PC-3 (cell line): ENCODE measurements at regions not wholly inside any gene's neighbourhood (a gene's known extent, or its start where the extent isn't known, plus 50 kb on each side); places are given as distances from the start of the nearest gene placed in this dataset.

Experiments
- ATAC-seq: fragments of 200-7000 bp; cut with Tn5 transposase; 2 replicates; pipeline ENCODE4 v1.9.1; 2020; ENCODE audit warnings: mild to moderate bottlenecking, moderate library complexity
- BruUV-seq: library from RNA; stranded (reverse); fragments of 400-500 nt; replicated peaks from 2 replicates; lab custom pipeline; 2021; lab: Mats Ljungman, UMichigan
- CTCF ChIA-PET: fragments of 300-600 bp; sonication (Branson Sonifier 250); formaldehyde crosslinking; loops from one replicate; lab custom pipeline; 2022; ENCODE audit warnings: antibody characterized with exemption; lab: Charles Lee
- POLR2A ChIA-PET: fragments of 300-600 bp; sonication (Branson Sonifier 250); formaldehyde crosslinking; loops from one replicate; lab custom pipeline; 2022; ENCODE audit warnings: antibody characterized with exemption; ENCODE audit not compliant: unreplicated experiment; lab: Charles Lee
- DNase-seq: peaks from one replicate; pipeline ENCODE4 v3.0.0-alpha.2; 2015
- H2AFZ ChIP-seq: fragments of 300-600 bp; sonication (generic); 2 replicates; pipeline ENCODE4 v1.6.0; 2016; ENCODE audit warnings: antibody characterized with exemption, low read length
- H3F3A ChIP-seq: fragments of 300-600 bp; sonication (generic); one replicate; pipeline ENCODE4 v1.6.0; 2017; ENCODE audit warnings: antibody characterized with exemption, low read length, control low read depth, mild to moderate bottlenecking; ENCODE audit not compliant: unreplicated experiment
- H3K27ac ChIP-seq: fragments of 300-600 bp; sonication (generic); 2 replicates; pipeline ENCODE4 v1.5.1; 2016; ENCODE audit warnings: mild to moderate bottlenecking, low read length
- H3K27me3 ChIP-seq: fragments of 300-600 bp; sonication (generic); 2 replicates; pipeline ENCODE4 v1.6.1; 2016; ENCODE audit warnings: low read length, mixed read lengths
- H3K36me3 ChIP-seq: fragments of 300-600 bp; sonication (generic); 2 replicates; pipeline ENCODE4 v1.6.1; 2016; ENCODE audit warnings: low read depth, mixed run types, low read length, mixed read lengths
- H3K4me1 ChIP-seq: fragments of 300-600 bp; sonication (generic); 2 replicates; pipeline ENCODE4 v1.5.1; 2016; ENCODE audit warnings: low read length; ENCODE audit not compliant: insufficient read depth
- H3K4me2 ChIP-seq: fragments of 300-600 bp; sonication (generic); 2 replicates; pipeline ENCODE4 v1.6.0; 2016; ENCODE audit warnings: low read length
- H3K4me3 ChIP-seq: fragments of 300-600 bp; sonication (generic); 2 replicates; pipeline ENCODE4 v1.5.1; 2016; ENCODE audit warnings: mild to moderate bottlenecking, low read length, mixed read lengths
- H3K79me2 ChIP-seq: fragments of 300-600 bp; sonication (generic); 2 replicates; pipeline ENCODE4 v1.6.1; 2017; ENCODE audit warnings: low read length, mixed read lengths
- H3K9ac ChIP-seq: fragments of 300-600 bp; sonication (generic); 2 replicates; pipeline ENCODE4 v1.6.0; 2016; ENCODE audit warnings: mild to moderate bottlenecking, low read length
- H3K9me2 ChIP-seq: fragments of 300-600 bp; sonication (generic); replicated peaks from 2 replicates; pipeline ENCODE4 v1.6.1; 2016; ENCODE audit warnings: mixed run types, low read length, mixed read lengths
- H3K9me3 ChIP-seq: fragments of 300-600 bp; sonication (generic); 2 replicates; pipeline ENCODE4 v1.6.1; 2016; ENCODE audit warnings: low read length, mixed read lengths
- H4K20me1 ChIP-seq: fragments of 300-600 bp; sonication (generic); 2 replicates; pipeline ENCODE4 v1.6.1; 2016; ENCODE audit warnings: low read length, mixed read lengths
- EZH2 ChIP-seq: fragments of 300-600 bp; sonication (generic); IDR thresholded peaks from one replicate; pipeline ENCODE4 v1.6.1; 2017; ENCODE audit warnings: antibody characterized with exemption, mild to moderate bottlenecking, low read length; ENCODE audit not compliant: unreplicated experiment
- EZH2phosphoT487 ChIP-seq: fragments of 300-600 bp; sonication (generic); IDR thresholded peaks from 2 replicates; pipeline ENCODE4 v1.6.1; 2018; ENCODE audit warnings: mild to moderate bottlenecking, antibody characterized with exemption, low read length, borderline replicate concordance
- intact Hi-C: fragments of 100-400 bp; cut with micrococcal nuclease; formaldehyde crosslinking; loops from 2 replicates; pipeline ENCODE4 v1.9.0; 2023
- TF ChIP-seq, protein P1 (sequence below): fragments of 300-600 bp; sonication (generic); conservative IDR thresholded peaks from 2 replicates; pipeline ENCODE4 v1.5.1; 2017; ENCODE audit warnings: antibody characterized with exemption, low read depth, mild to moderate bottlenecking, low read length

DNA sequence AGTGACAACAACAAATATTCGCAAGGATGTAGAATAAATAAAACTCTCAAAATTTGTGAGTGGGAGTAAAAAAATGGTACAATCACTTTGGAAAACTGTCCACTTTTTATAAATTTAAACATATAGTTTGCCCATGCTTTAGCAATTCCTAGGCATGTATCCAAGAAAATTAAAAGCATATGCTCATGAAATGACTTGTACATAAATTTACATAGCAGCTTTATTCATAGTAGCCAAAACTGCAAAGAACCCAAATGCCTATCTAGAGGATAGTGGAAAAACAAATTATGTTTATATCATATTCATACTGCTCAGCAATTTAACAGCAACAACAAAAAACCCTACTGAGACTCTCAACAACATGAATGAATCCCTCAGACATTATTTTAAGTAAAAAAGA is 363.6 kb upstream of the CCDC54 start:
- ChIA-PET CTCF (no interaction called here), POLR2A (no interaction called here)
- Histone ChIP-seq H3K9me3 (no peaks in the 10 kb centered on the region; the same call in 1 of the 2 replicates), H3K27me3 (no peaks in the 10 kb centered on the region), H3K4me2 (no peak overlapping the region), H3K4me1 (no peaks in the 10 kb centered on the region), H3K36me3 (no peaks in the 10 kb centered on the region), H3K9ac (no peak overlapping the region), H3K4me3 (no peak overlapping the region), H3K9me2 (no peaks in the 10 kb centered on the region), H3F3A (no peaks in the 10 kb centered on the region), H3K79me2 (no peaks in the 10 kb centered on the region), H4K20me1 (no peaks in the 10 kb centered on the region), H3K27ac (no peak overlapping the region), H2AFZ (no peak overlapping the region)
- BruUV-seq, result no TSS peak
- DNase-seq (no peak), ATAC-seq (no peak)
- TF ChIP-seq, protein P1, sequence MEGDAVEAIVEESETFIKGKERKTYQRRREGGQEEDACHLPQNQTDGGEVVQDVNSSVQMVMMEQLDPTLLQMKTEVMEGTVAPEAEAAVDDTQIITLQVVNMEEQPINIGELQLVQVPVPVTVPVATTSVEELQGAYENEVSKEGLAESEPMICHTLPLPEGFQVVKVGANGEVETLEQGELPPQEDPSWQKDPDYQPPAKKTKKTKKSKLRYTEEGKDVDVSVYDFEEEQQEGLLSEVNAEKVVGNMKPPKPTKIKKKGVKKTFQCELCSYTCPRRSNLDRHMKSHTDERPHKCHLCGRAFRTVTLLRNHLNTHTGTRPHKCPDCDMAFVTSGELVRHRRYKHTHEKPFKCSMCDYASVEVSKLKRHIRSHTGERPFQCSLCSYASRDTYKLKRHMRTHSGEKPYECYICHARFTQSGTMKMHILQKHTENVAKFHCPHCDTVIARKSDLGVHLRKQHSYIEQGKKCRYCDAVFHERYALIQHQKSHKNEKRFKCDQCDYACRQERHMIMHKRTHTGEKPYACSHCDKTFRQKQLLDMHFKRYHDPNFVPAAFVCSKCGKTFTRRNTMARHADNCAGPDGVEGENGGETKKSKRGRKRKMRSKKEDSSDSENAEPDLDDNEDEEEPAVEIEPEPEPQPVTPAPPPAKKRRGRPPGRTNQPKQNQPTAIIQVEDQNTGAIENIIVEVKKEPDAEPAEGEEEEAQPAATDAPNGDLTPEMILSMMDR, result no peak
- TF ChIP-seq EZH2phosphoT487 (no peak), EZH2 (no peak)
- intact Hi-C loops, result no loop called here

DNA sequence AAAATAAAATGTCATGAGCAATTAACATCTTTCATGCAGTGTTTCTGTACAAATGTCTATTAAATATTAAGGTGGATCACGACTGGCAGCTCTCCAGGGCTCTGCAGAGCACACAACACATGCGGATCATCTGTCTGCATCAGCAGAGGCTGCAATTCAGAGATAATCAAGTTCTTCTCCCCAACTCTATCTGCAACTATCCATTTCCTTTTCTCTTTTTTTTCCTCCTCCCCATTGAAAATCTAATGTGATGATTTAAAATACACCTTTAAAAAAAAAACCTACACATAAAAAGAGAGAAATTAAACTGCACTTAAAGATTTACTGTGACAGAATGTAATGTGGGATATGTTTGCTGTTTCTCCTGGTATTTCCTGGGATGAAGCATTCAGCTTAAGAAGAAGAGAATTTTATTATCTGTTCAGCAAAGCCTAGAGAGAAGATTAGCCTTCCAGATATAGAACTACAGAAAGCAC is 352.6 kb upstream of the CCDC54 start:
- Histone ChIP-seq H3K4me2 (no peak overlapping the region), H3F3A (no peaks in the 10 kb centered on the region), H4K20me1 (no peaks in the 10 kb centered on the region), H3K79me2 (no peaks in the 10 kb centered on the region), H3K27me3 (no peaks in the 10 kb centered on the region), H3K4me1 (no peaks in the 10 kb centered on the region), H3K4me3 (no peak overlapping the region), H3K9ac (no peak overlapping the region), H3K9me2 (no peaks in the 10 kb centered on the region), H3K36me3 (no peaks in the 10 kb centered on the region), H3K9me3 (no peaks in the 10 kb centered on the region), H2AFZ (no peak overlapping the region), H3K27ac (no peak overlapping the region)
- DNase-seq (no peak), ATAC-seq (no peak)
- POLR2A ChIA-PET, result no interaction called here
- CTCF ChIA-PET, result no interaction called here
- intact Hi-C loops, result no loop called here
- TF ChIP-seq, protein P1, result no peak
- no peak for TF ChIP-seq EZH2phosphoT487
- TF ChIP-seq EZH2, result no peak
- BruUV-seq, result no TSS peak

DNA sequence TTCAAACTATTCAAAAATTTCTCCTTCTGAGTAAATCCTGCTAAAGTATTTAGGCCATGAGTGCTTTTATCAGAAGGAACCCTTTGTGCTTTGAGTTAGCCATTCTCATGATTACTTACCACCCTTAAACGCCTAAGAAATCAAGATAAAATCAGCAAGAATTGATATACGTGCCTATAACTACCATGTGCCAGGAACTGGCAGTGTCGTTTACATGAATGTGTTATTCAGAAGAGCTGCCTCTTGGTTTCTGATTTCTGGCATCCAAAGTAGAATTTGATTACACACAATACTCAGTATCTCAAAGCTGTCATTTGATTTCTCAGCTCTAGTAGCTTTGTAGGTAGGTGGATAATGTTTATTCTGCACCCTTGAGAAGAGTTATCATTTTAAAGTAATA is 351.3 kb upstream of the CCDC54 start:
- no peaks in the 10 kb centered on the region for H3K9me2 ChIP-seq
- POLR2A ChIA-PET, result no interaction called here
- no TSS peak for BruUV-seq
- H3K36me3 ChIP-seq, result no peaks in the 10 kb centered on the region
- TF ChIP-seq, protein P1, result no peak
- TF ChIP-seq EZH2 (no peak), EZH2phosphoT487 (no peak)
- CTCF ChIA-PET, result no interaction called here
- no peaks in the 10 kb centered on the region for H3K27me3 ChIP-seq
- no peaks in the 10 kb centered on the region for H3K9me3 ChIP-seq
- intact Hi-C loops, result no loop called here
- no peaks in the 10 kb centered on the region for H3F3A ChIP-seq
- DNase-seq, result no peak
- H3K4me3 ChIP-seq, result no peak overlapping the region
- H3K4me2 ChIP-seq, result no peak overlapping the region
- no peak for ATAC-seq
- H3K79me2 ChIP-seq, result no peaks in the 10 kb centered on the region
- no peaks in the 10 kb centered on the region for H4K20me1 ChIP-seq
- no peak overlapping the region for H3K27ac ChIP-seq
- no peaks in the 10 kb centered on the region for H3K4me1 ChIP-seq
- no peak overlapping the region for H3K9ac ChIP-seq
- no peak overlapping the region for H2AFZ ChIP-seq
